C4-2B (cell line): ENCODE measurements at regions not wholly inside any gene's neighbourhood (a gene's known extent, or its start where the extent isn't known, plus 50 kb on each side); places are given as distances from the start of the nearest gene placed in this dataset.

ENCODE experiments used
- H3K27ac ChIP-seq: fragments of 450-650 bp; 2 replicates; pipeline ENCODE4 v1.5.1; 2017
- ZFX ChIP-seq: fragments of 450-650 bp; IDR thresholded peaks from 2 replicates; pipeline ENCODE4 v1.6.1; 2017
- TF ChIP-seq, protein P1 (sequence below): fragments of 450-650 bp; conservative IDR thresholded peaks from 2 replicates; pipeline ENCODE4 v1.5.1; 2017; ENCODE audit warnings: mild to moderate bottlenecking

DNA sequence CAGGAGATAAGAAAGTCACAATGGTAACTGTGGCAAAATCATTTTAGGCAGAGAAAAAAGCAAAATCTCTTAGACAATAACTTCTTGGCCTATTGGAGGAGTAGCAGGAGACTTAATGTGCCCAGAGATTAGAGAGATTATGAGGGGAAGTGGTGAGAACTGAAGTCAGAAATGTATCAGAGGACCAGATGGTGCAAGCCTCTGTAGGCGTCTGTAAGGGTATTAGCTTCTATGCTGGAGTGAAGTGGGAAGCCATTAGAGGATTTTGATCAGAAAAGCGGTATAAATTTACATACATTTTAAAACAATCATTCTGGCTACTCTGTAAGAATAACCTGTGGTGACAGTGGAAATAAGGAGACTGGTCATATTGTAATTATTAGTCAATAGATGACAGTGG, 236.7 kb downstream of the FAT4 start:
- no peak overlapping the region for H3K27ac ChIP-seq
- TF ChIP-seq ZFX, result no peak
- TF ChIP-seq, protein P1, sequence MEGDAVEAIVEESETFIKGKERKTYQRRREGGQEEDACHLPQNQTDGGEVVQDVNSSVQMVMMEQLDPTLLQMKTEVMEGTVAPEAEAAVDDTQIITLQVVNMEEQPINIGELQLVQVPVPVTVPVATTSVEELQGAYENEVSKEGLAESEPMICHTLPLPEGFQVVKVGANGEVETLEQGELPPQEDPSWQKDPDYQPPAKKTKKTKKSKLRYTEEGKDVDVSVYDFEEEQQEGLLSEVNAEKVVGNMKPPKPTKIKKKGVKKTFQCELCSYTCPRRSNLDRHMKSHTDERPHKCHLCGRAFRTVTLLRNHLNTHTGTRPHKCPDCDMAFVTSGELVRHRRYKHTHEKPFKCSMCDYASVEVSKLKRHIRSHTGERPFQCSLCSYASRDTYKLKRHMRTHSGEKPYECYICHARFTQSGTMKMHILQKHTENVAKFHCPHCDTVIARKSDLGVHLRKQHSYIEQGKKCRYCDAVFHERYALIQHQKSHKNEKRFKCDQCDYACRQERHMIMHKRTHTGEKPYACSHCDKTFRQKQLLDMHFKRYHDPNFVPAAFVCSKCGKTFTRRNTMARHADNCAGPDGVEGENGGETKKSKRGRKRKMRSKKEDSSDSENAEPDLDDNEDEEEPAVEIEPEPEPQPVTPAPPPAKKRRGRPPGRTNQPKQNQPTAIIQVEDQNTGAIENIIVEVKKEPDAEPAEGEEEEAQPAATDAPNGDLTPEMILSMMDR, result no peak

DNA sequence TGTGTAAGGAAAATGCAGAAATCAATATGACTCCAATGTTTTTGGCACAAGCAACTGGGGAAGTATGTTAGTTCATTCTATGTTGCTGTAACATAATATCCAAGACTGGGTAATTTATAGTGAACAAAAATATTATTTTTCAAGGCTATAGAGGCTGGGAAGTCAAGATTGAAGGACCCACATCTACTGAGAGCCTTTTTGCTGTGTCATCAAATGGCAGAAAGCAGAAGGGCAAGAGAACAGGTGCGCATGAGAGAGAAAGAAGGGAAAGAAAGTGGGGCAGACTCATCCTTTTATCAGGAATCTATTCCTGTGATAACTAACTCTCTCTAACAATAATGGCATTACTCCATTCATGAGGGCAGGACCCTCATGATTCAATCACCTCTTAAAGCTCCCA, 237.2 kb downstream of the FAT4 start:
- TF ChIP-seq, protein P1, result no peak
- TF ChIP-seq ZFX, result no peak

DNA sequence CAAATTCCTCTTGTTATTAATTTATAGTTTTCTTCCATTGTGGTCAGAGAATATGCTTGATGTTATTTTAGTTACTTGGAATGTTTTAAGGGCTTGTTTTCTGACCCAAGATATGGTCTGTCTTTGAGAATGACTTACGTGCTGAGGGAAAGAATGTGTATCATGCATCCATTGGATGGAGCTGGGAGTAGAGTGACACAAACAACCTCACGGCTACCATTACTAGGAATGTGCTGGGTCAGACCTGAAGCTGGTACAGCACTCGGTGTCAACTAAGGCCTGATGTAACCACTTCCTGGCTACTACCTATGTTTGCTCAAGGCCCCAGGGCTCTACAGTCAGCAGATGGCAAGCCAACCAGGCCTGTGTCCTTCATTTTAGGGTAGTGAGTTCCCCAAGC, 257.8 kb downstream of the FAT4 start:
- H3K27ac ChIP-seq, result no peak overlapping the region
- no peak for TF ChIP-seq ZFX
- TF ChIP-seq, protein P1, result no peak

More for the DNA sequence above, 237.2 kb downstream of the FAT4 start:
- no peak overlapping the region for H3K27ac ChIP-seq

DNA sequence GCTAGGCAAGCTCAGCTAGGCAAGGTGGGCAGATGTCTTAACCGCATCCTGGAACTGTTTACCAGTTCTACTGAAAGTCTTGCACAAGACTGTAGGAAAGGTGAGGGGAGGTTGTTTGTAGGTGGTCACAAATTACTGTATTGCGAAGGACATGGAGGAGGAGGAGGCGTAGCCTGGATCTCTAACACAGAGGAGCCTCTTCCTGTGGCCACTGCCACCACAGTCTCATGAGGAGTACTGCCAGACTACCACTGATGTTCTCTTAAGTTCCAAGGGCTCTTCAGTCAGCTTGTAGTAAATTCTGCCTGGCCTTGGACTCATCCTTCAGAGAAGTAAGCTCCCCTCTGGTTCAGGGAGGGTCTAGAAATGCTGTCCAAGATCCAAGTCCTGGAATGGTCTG, 258.6 kb downstream of the FAT4 start:
- H3K27ac ChIP-seq, result no peak overlapping the region
- TF ChIP-seq, protein P1, result no peak
- TF ChIP-seq ZFX, result no peak

DNA sequence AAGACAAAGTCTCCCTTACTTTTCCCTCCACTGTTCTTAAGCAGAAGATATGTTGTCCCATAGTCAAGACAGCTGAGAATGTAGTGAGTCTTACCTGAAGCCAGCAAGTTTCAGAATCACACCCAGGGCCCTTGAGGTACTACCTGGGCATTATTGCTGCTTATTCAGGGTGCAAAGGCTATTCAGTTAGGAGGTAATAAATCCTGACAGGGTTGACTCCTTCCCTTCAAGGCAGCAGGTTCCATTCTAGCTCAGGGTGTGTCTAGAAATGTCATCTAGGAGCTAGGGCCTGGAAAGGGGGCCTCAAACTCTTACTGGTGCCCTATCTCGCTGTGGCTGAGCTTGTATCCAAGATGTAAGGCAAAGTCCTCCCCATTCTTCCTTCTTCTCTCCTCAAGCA, 259.0 kb downstream of the FAT4 start:
- TF ChIP-seq, protein P1, result no peak
- TF ChIP-seq ZFX, result no peak
- H3K27ac ChIP-seq, result no peak overlapping the region

DNA sequence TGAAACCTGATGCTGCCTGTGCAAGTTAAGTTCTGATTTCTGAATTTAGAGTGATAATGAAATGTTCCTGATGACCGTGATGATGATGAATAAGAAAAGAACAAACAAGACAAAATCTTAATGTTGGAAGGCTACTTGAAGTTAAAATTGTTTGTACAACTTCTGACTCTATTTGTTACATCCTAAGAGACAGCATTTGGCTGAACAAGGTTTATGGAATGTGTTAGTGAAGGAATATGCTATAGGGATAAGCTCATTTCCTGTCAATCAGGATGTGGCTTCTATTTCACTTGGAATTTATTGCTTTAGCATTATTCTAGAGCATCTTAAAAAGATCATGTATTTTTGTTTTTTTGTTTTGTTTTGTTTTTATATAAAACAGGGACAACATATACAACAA, 267.5 kb downstream of the FAT4 start:
- H3K27ac ChIP-seq, result no peak overlapping the region
- no peak for TF ChIP-seq ZFX
- TF ChIP-seq, protein P1, result no peak

DNA sequence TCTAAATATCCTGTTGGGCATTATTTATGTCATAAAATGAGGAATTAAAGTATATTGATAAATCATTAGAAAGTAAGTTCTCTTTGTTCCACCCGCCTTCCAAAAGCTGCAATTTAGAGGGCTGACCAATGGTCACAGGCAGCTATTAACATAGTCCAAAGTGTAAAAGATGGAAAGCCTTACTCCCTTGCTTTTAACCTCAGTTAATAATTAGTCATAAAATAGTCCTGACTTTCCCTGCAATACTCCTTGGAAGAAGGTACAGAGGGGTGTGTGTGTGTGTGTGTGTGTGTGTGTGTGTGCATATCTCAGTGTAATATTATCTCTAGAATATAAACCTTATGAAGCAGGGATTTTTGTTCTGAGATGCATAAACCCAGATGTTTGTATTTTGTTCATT, 275.4 kb downstream of the FAT4 start:
- no peak overlapping the region for H3K27ac ChIP-seq
- TF ChIP-seq, protein P1, result no peak
- no peak for TF ChIP-seq ZFX
